NCI-H2029 (cell line): ENCODE measurements at regions not wholly inside any gene's neighbourhood (a gene's known extent, or its start where the extent isn't known, plus 50 kb on each side); places are given as distances from the start of the nearest gene placed in this dataset.

Source experiments
- DNase-seq: peaks from one replicate; lab custom pipeline; 2025; lab: John Stamatoyannopoulos, UW

DNA sequence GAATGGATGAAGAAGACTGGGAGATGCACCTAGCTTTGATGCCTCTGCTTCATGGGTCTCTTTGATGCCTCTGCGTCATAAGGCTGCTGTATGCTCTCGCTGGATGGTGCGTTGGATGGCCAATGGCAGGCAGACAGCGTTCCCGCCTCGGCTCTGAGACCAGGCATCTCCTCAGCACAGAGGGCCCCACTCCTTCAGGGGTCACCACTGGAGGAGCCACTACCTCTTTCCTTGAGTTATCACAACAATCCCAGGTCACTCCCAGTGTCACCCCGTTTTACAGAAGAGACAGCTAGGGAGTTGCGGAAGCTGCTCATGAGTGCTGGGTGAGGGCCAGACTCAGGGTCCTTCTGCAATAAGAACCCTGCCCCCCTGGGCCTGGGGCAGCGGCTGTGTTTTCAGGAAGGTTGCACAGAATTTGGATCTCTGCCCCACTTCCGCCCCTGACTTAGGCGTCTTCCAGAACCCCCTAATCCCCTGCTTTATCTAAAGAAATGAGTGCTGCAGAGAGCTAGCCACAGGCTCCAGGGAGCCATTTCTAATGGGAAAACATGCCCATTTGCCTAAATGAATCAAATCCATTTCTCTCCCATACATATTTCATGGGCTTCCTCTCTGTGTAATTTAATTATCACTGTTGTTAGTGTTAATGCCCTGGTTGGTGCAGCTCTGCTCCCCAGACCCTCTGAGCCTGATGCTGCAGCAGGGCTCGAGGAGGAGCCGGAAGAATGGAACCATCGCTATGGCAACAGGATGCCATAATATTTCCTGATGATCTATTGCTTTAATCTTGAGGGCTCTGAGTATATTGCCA lies 131.8 kb upstream of the HS6ST1 start:
- no peak for DNase-seq

DNA sequence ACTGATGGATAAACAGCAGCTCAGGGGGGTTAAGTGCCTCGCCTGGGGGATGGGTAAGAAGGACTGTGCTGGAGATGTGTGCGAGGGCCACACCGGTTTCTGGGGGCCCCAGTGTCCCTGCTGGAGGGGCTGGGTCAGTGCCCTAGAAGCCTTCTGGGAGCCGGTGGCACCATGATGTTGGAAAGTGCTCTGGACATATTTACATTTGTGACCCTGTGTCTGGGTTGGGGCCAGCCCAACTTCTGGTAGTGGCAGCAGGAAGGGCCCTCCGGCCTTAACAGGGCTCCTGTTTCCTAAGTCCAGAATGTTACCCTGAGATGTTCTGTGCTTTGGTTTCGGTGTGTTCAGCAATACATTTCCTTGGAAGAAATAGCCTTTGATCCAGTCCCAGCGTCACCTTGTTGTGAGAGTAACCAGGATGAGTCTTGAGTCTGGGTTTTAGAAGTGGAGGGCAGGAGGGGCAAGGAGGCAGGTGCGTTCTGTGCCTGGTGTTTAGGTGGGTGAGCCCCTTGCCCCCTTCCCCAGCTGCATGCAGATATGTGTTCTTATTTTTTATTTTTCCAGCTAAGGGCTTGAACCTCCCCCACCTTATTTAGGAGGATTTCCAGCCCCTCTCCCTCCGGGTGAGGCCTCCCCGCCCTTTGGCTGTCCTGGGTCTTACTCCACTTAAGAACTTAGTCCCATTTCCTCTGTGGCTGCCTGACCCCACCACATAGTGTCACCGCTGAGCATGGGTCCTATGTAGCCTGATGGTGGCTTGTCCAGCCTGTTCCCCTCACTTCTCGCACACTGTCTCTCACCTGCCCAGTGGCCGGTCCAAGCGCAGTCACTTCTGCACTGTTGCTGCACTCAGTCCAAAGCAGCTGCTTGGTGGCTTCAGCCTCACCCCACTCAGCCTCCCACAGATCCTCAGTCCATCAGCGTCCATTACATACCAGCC lies 132.7 kb upstream of the HS6ST1 start:
- no peak for DNase-seq

DNA sequence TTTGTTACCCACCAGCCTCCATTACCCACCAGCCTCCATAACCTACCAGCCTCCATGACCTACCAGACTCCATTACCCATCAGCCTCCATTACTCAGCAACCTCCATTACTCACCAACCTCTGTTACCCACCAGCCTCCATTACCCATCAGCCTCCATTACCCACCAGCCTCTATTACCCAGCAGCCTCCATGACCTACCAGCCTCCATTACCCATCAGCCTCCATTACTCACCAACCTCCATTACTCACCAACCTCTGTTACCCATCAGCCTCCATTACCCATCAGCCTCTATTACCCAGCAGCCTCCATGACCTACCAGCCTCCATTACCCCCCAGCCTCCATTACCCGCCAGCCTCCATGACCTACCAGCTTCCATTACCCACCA lies 133.3 kb upstream of the HS6ST1 start:
- DNase-seq, result no peak

GRCh38 chr2:128452536-128453530 lies 134.2 kb upstream of the HS6ST1 start:
- no peak for DNase-seq

GRCh38 chr2:128454980-128455720 lies 136.5 kb upstream of the HS6ST1 start:
- DNase-seq, result no peak

DNA sequence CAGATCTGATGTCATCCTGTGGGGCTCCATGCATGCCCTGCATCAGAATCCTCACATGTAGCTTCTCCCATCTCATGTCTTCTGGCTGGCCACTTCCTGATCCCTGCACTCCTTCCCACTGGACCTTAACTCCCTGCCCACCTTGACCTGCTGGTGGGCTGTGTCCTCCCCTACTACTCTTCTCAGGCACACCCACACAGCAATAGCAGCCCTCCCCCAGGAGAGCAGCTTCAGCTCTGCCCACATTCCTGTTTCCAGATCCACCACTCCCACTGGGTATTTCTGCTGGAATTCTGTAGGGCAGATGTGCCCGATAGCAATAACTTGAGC lies 137.0 kb upstream of the HS6ST1 start:
- no peak for DNase-seq

- DNase-seq, result no peak
Measured at GRCh38 chr2:128456281-128456680, 137.6 kb upstream of the HS6ST1 start.

- DNase-seq, result no peak
Measured at GRCh38 chr2:128457006-128457604, 138.4 kb upstream of the HS6ST1 start.

GRCh38 chr2:128457716-128458115 lies 139.0 kb upstream of the HS6ST1 start:
- DNase-seq, result no peak

- no peak for DNase-seq
Measured at GRCh38 chr2:128458505-128458904, 139.8 kb upstream of the HS6ST1 start.

DNA sequence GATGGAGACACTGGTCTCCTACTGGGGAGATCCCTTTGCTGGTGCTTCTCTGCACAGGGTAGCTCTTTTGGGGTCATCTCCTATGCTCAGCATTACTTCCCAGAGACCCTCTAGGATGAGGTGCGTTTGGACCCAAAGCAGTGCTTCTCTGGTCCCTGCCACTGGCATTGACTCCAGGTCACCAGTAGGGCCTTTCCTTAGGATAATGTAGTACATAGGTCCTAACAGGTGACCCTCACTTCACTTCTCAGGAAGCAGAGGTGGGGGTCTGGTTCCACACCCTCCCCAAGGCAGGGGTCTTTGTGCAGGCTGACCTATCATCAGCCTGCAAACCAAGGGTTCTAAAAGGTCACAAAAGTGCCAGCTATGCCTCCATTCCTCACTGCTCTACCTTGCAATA lies 145.8 kb upstream of the HS6ST1 start:
- DNase-seq, result no peak

- no peak for DNase-seq
Measured at GRCh38 chr2:128465246-128466170, 146.8 kb upstream of the HS6ST1 start.

DNA sequence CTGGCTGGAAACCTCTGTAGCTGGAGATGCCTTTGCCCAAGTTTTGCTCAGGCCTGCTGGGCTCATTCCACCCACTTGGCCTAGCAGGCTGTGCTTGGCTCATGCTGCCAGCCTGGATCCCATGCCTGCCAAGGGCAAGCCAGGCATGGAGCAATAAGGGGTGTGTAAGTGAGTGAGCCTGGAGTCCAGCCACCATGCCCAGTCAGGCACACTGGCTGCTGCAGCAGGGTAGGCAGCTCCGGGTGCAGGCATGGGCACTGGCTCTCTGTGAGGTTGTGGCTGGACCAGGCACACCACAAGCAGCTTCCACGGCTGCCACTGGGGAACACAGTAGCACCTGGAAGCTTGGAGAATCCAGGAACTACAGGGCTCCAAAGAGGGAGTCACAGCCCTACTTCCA lies 147.7 kb upstream of the HS6ST1 start:
- DNase-seq, result no peak

- no peak for DNase-seq
Measured at GRCh38 chr2:128466776-128467175, 148.1 kb upstream of the HS6ST1 start.

DNA sequence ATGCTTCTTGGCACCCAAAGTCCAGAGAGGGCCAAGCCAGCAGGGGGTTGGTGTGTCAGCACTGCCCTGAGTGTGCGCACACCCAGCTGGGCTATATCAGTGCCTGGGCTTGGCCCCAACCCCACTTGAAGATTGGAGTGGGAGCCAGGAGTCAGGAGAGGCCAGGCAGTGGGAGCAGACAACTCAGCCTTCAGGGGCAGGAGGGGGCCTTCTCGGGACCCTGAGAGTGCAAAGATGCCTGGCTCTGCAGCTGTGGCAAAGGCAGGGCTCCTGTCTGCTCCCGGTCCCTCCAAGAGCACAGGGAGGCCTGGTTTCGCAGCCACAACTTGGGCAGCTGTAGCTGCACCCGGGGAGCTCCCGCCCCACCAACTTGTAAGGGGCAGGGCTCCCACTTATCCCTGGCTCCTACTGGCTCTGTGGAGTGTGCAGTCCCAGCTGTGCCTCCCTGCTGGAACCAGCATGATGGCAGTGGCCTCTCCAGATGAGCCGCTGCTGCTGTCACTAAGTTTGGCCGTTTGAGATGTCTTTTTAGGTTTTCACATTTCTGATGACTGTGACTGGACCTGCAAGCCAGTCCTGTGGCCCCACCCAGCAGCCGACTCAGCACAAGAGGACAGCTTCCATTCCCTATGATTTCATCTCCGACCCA lies 148.8 kb upstream of the HS6ST1 start:
- DNase-seq, result no peak

GRCh38 chr2:128468186-128468920 lies 149.7 kb upstream of the HS6ST1 start:
- no peak for DNase-seq

GRCh38 chr2:128469203-128469602 lies 150.5 kb upstream of the HS6ST1 start:
- no peak for DNase-seq

DNA sequence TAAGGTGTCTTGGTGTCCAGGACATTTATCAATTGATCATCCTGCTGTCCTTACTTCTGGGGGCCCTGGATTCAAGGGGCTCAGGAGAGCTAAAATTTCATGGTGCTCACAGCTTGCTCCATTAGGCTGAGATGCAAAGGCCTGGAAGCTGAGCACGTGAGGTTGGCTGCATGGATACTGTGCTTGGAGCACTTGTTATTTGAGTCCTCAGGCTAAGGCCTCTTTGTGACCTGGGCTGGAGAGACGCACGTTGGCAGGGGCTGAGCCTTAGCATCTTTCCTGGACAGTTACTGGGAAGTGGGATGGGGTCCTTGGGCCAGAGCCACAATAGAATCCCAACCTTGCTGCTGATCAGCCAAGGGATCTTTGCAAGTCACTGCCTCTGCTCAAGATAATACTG lies 151.2 kb upstream of the HS6ST1 start:
- DNase-seq, result no peak

DNA sequence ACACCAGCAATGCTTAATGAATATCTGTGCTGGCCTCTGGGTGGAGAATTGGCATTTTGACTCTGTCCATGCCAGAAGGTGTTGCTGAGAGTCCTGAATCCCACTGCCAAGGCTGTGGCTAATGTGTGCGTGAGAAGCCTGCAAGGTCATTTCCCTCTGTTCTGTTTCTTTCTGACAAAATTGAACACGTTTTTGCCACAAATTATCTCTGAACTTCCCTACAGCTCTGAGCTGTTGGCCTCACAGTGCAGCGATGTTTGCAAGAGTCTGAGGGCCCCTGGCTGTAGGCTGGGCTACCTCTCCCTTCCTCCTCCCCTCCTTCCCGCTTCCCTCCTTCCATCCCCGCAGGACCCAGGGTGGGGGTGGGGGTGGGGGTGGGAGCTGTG lies 154.1 kb upstream of the HS6ST1 start:
- no peak for DNase-seq
